ENCODE measurements at regions not wholly inside any gene's neighbourhood (a gene's known extent, or its start where the extent isn't known, plus 50 kb on each side); places are given as distances from the start of the nearest gene placed in this dataset.

- TF ChIP-seq CTCF (IDR thresholded peaks at IDR 0.05 in 8 of 11, conservative IDR thresholded peaks at IDR 0.05 in 3 of 11): no peak
- no peak for TF ChIP-seq POLR2AphosphoS5 (IDR thresholded peaks at IDR 0.05)
- TF ChIP-seq POLR2A (IDR thresholded peaks at IDR 0.05): no peak
- Histone ChIP-seq H3K4me1 (no peaks in the 10 kb centered on the region), H3K27ac (no peak overlapping the region), H3K9me3 (no peaks in the 10 kb centered on the region), H3K27me3 (replicated peaks in 1 of 7) (peaks cover 0 to 48% (median 0%) of the 10 kb centered on the region in 7 donors), H3K4me3 (no peak overlapping the region), H3K36me3 (no peaks in the 10 kb centered on the region)
- no peak for DNase-seq
- intact Hi-C loops (cut with DNase I; ENCODE audit: low total_unique reads): no loop called here
These were observed 83.0 kb downstream of the RRAGC start for GRCh38 chr1:38776466-38777065.

DNA sequence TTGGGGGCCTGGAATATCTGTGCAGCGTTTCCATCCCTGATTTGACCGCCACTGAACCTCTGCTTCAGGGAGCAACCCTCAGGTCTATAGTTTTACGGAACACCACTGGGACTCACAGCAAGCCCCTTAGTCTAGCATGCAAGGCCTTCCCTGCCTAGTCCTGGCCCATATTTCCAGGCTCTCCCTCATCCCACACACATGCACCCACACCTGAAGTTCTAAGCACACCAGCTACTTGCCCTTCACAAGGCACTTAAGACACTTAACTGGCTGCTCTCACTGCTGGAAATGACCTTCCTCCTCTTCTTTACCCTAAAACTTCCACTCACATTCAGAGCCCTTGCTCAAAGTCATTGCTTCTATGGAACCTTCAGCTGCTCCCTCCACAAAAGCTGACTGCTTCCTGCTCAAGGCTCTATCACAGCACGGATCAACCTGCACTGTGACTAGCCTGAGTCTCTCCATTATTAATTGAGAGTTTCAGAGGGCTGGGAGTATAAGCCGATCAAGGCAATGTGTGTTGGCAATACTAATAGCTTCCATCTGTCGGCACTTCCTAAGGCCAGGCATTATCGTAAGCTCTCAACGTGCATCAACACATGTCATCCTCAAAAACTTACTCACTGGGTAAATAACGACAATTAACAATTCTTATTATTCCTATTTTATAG is 84.3 kb downstream of the RRAGC start:
- TF ChIP-seq POLR2A (IDR thresholded peaks at IDR 0.05) (no peak), CTCF (IDR thresholded peaks at IDR 0.05 in 8 of 11, conservative IDR thresholded peaks at IDR 0.05 in 3 of 11) (no peak), POLR2AphosphoS5 (IDR thresholded peaks at IDR 0.05) (no peak)
- Histone ChIP-seq H3K4me1 (no peaks in the 10 kb centered on the region), H3K4me3 (no peak overlapping the region), H3K36me3 (no peaks in the 10 kb centered on the region), H3K27me3 (replicated peaks in 1 of 7) (peaks cover 0 to 39% (median 0%) of the 10 kb centered on the region in 7 donors), H3K9me3 (no peaks in the 10 kb centered on the region), H3K27ac (no peak overlapping the region)
- 89 to 93% (median 90%) methylated on average over 9 of the region's 9 CpGs for WGBS, 5 donors
- intact Hi-C loops (cut with DNase I; ENCODE audit: low total_unique reads): no loop called here
- DNase-seq: no peak

DNA sequence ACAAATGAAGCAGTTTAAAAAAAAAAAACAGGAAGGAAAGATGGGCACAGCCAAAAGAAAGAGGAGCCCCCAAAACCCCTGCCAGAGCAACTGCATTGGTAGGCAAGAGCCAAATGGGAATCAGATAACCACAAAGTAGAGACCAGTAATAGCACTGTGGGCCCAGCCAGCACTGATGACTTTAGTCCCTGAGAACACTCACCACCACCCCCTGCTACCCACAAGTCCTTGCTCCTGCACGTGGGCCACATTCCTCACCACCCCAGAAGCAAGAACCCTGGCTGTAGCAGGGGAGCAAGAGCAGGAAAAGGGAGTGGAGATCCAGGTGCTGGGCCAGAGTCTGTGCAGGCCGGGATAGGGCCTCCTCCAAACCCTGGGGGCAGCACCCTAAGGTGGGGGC is 86.1 kb downstream of the RRAGC start:
- 67 to 73% (median 72%) methylated on average over 2 of the region's 2 CpGs for WGBS, 5 donors
- H3K36me3 ChIP-seq: no peaks in the 10 kb centered on the region
- intact Hi-C loops (cut with DNase I; ENCODE audit: low total_unique reads): no loop called here
- no peak for TF ChIP-seq CTCF (IDR thresholded peaks at IDR 0.05 in 8 of 11, conservative IDR thresholded peaks at IDR 0.05 in 3 of 11)
- no peak overlapping the region for H3K27ac ChIP-seq
- DNase-seq: no peak
- peaks cover 0 to 22% (median 0%) of the 10 kb centered on the region in 7 donors for H3K27me3 ChIP-seq (replicated peaks in 1 of 7)
- H3K4me3 ChIP-seq: no peak overlapping the region
- no peaks in the 10 kb centered on the region for H3K9me3 ChIP-seq
- no peaks in the 10 kb centered on the region for H3K4me1 ChIP-seq

GRCh38 chr1:38772953-38773352 is 86.6 kb downstream of the RRAGC start:
- Histone ChIP-seq H3K36me3 (no peaks in the 10 kb centered on the region), H3K27me3 (replicated peaks in 1 of 7) (peaks cover 0 to 20% (median 0%) of the 10 kb centered on the region in 7 donors), H3K4me1 (no peaks in the 10 kb centered on the region), H3K27ac (no peak overlapping the region), H3K9me3 (no peaks in the 10 kb centered on the region), H3K4me3 (no peak overlapping the region)
- DNase-seq: no peak
- TF ChIP-seq POLR2AphosphoS5 (IDR thresholded peaks at IDR 0.05) (no peak), CTCF (IDR thresholded peaks at IDR 0.05 in 8 of 11, conservative IDR thresholded peaks at IDR 0.05 in 3 of 11) (no peak), POLR2A (IDR thresholded peaks at IDR 0.05) (no peak)
- intact Hi-C loops (cut with DNase I; ENCODE audit: low total_unique reads): no loop called here
- 83 to 92% (median 90%) methylated on average over 3 of the region's 3 CpGs for WGBS, 5 donors

Data from spleen (tissue), 11 donors.